HG02870 (cell line): ENCODE measurements at regions not wholly inside any gene's neighbourhood (a gene's known extent, or its start where the extent isn't known, plus 50 kb on each side); places are given as distances from the start of the nearest gene placed in this dataset.

Source experiments
- ATAC-seq: cut with Tn5 transposase; IDR thresholded peaks from one replicate; pipeline ENCODE4 v1.9.1; 2021; ENCODE audit warnings: mild to moderate bottlenecking, moderate library complexity; ENCODE audit not compliant: unreplicated experiment

GRCh38 chrX:20352935-20353336 is 86.2 kb upstream of the RPS6KA3 start:
- ATAC-seq, result peak; percentile 74

GRCh38 chrX:20352504-20352903 is 85.8 kb upstream of the RPS6KA3 start:
- ATAC-seq, result peak; percentile 11

- ATAC-seq, result no peak
These were observed 83.9 kb upstream of the RPS6KA3 start for GRCh38 chrX:20350596-20350995.

- no peak for ATAC-seq
These were observed 81.4 kb upstream of the RPS6KA3 start for GRCh38 chrX:20348139-20348538.

- no peak for ATAC-seq
These were observed 80.8 kb upstream of the RPS6KA3 start for GRCh38 chrX:20347481-20347880.

- ATAC-seq, result no peak
These were observed 67.0 kb upstream of the RPS6KA3 start for GRCh38 chrX:20333672-20334071.

GRCh38 chrX:20330545-20330944 is 63.8 kb upstream of the RPS6KA3 start:
- ATAC-seq, result no peak

GRCh38 chrX:20329435-20329834 is 62.7 kb upstream of the RPS6KA3 start:
- ATAC-seq, result no peak

- no peak for ATAC-seq
These were observed 59.2 kb upstream of the RPS6KA3 start for GRCh38 chrX:20325786-20326388.

- no peak for ATAC-seq
These were observed 56.2 kb upstream of the RPS6KA3 start for GRCh38 chrX:20322887-20323286.

GRCh38 chrX:20320461-20321159 is 53.9 kb upstream of the RPS6KA3 start:
- peak; percentile 97 for ATAC-seq

GRCh38 chrX:20319054-20319453 is 52.3 kb upstream of the RPS6KA3 start:
- ATAC-seq, result no peak

- no peak for ATAC-seq
These were observed 51.2 kb upstream of the RPS6KA3 start for GRCh38 chrX:20317873-20318272.
